Keratinocyte (primary cell): ENCODE measurements at regions not wholly inside any gene's neighbourhood (a gene's known extent, or its start where the extent isn't known, plus 50 kb on each side); places are given as distances from the start of the nearest gene placed in this dataset.
A peak's percentile ranks its signal among the peaks of the same experiment; 100 is the strongest.

Source experiments
- DNase-seq: peaks from one replicate; pipeline ENCODE4 v3.0.0-alpha.2; 2011; ENCODE audit warnings: low read depth, missing footprints, low spot score
- FAIRE-seq: peaks from 2 replicates; lab custom pipeline; 2011; peaks lifted over from hg19 to GRCh38; lab: Jason Lieb, UNC
- H2AFZ ChIP-seq: 2 replicates; pipeline ENCODE4 v1.6.0; 2012; ENCODE audit warnings: low read length, control low read depth, inconsistent platforms; ENCODE audit not compliant: control insufficient read depth
- H3K27ac ChIP-seq: 2 replicates; pipeline ENCODE4 v1.5.1; 2011; ENCODE audit warnings: low read length; ENCODE audit not compliant: control insufficient read depth, insufficient read depth
- H3K27me3 ChIP-seq: 3 replicates; pipeline ENCODE4 v1.6.0; 2011; ENCODE audit warnings: low read length; ENCODE audit not compliant: control insufficient read depth, insufficient read depth; ENCODE audit errors: extremely low read depth
- H3K36me3 ChIP-seq, 2 experiments: 2 replicates in 1 of 2; 3 replicates in 1 of 2; pipeline ENCODE4 v1.5.1; 2011; ENCODE audit warnings: low read length in 2 of 2, mild to moderate bottlenecking in 1 of 2; ENCODE audit not compliant: control insufficient read depth in 2 of 2, insufficient read depth in 2 of 2; ENCODE audit errors: extremely low read depth in 1 of 2
- H3K4me1 ChIP-seq: 3 replicates; pipeline ENCODE4 v1.5.1; 2011; ENCODE audit warnings: low read length; ENCODE audit not compliant: control insufficient read depth, insufficient read depth; ENCODE audit errors: extremely low read depth
- H3K4me2 ChIP-seq: 3 replicates; pipeline ENCODE4 v1.6.0; 2011; ENCODE audit warnings: low read depth, low read length; ENCODE audit not compliant: control insufficient read depth, insufficient read depth; ENCODE audit errors: extremely low read depth
- H3K4me3 ChIP-seq, 3 experiments: fragments of 200-600 bp in 1 of 3; sonication (generic) in 1 of 3; 2 replicates in 2 of 3; 3 replicates in 1 of 3; pipeline ENCODE4 v1.5.1; 2011 to 2016; ENCODE audit warnings: low read length in 3 of 3, mild to moderate bottlenecking in 3 of 3, control low read depth in 2 of 3, inconsistent platforms in 1 of 3, low read depth in 1 of 3, mixed read lengths in 1 of 3, mixed run types in 1 of 3, moderate library complexity in 1 of 3; ENCODE audit not compliant: control insufficient read depth in 2 of 3, insufficient read depth in 2 of 3; ENCODE audit errors: extremely low read depth in 1 of 3
- H3K79me2 ChIP-seq: 2 replicates; pipeline ENCODE4 v1.6.0; 2012; ENCODE audit warnings: low read length; ENCODE audit not compliant: control insufficient read depth, insufficient read depth
- H3K9ac ChIP-seq: 3 replicates; pipeline ENCODE4 v1.6.0; 2011; ENCODE audit warnings: low read length; ENCODE audit not compliant: control insufficient read depth, insufficient read depth; ENCODE audit errors: extremely low read depth
- H3K9me1 ChIP-seq: 3 replicates; pipeline ENCODE4 v1.6.0; 2011; ENCODE audit warnings: low read length; ENCODE audit not compliant: control insufficient read depth, insufficient read depth; ENCODE audit errors: extremely low read depth
- H3K9me3 ChIP-seq: 2 replicates; pipeline ENCODE4 v1.5.1; 2012; ENCODE audit warnings: low read depth, low read length; ENCODE audit not compliant: control insufficient read depth
- H4K20me1 ChIP-seq: 3 replicates; pipeline ENCODE4 v1.6.0; 2011; ENCODE audit warnings: low read length; ENCODE audit not compliant: control insufficient read depth, insufficient read depth; ENCODE audit errors: extremely low read depth
- EZH2 ChIP-seq: IDR thresholded peaks from one replicate; pipeline ENCODE4 v1.6.1; 2012; ENCODE audit warnings: inconsistent platforms, mild to moderate bottlenecking, low read length, moderate library complexity
- dilution Hi-C: fragments of 300-500 bp; cut with MboI; formaldehyde crosslinking; loops from one replicate; pipeline ENCODE4 v1.7.0; 2020; ENCODE audit warnings: low sequenced_read_pairs; ENCODE audit not compliant: extremely low pct_ligation_motif_present
- TF ChIP-seq, protein P1 (sequence below), 3 experiments: IDR thresholded peaks in 1 of 3; conservative IDR thresholded peaks in 1 of 3; optimal IDR thresholded peaks in 1 of 3; 2 replicates in 2 of 3; 3 replicates in 1 of 3; pipeline versions ENCODE3 to v1.5.1; 2011; ENCODE audit warnings: low read length in 3 of 3, mild to moderate bottlenecking in 3 of 3, moderate library complexity in 2 of 3, control low read depth in 1 of 3, inconsistent platforms in 1 of 3; ENCODE audit not compliant: insufficient read depth in 2 of 3; ENCODE audit errors: extremely low read depth in 1 of 3

DNA sequence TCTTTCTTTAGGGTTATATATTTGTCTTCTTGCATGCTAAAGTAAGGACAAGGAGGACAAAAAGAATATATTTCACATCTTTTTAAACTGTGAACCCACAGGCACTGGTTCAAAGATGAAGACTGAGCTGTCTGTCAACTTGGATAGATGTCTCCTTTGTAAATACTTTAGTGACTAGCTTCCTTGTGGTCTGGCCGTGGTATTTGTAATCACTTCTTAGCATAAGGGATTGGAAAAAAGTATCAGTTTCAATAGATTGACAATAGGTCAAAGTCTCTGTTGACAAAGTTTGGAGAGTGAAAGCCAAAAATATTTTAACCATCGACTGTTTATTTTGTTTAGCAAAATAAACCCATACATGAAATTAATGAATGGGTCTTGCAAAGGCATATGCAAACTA, 91.4 kb downstream of the TMEM167A start:
- DNase-seq, result no peak
- Histone ChIP-seq H3K9me3 (no peaks in the 10 kb centered on the region), H3K27me3 (no peaks in the 10 kb centered on the region), H3K27ac (no peak overlapping the region), H4K20me1 (no peaks in the 10 kb centered on the region), H3K79me2 (no peaks in the 10 kb centered on the region), H3K9ac (no peak overlapping the region), H3K9me1 (no peaks in the 10 kb centered on the region), H2AFZ (no peak overlapping the region), H3K4me1 (no peaks in the 10 kb centered on the region), H3K36me3 (no peaks in the 10 kb centered on the region), H3K4me2 (no peak overlapping the region), H3K4me3 (no peak overlapping the region)
- dilution Hi-C loops, result no loop called here
- no peak for FAIRE-seq
- TF ChIP-seq, protein P1, sequence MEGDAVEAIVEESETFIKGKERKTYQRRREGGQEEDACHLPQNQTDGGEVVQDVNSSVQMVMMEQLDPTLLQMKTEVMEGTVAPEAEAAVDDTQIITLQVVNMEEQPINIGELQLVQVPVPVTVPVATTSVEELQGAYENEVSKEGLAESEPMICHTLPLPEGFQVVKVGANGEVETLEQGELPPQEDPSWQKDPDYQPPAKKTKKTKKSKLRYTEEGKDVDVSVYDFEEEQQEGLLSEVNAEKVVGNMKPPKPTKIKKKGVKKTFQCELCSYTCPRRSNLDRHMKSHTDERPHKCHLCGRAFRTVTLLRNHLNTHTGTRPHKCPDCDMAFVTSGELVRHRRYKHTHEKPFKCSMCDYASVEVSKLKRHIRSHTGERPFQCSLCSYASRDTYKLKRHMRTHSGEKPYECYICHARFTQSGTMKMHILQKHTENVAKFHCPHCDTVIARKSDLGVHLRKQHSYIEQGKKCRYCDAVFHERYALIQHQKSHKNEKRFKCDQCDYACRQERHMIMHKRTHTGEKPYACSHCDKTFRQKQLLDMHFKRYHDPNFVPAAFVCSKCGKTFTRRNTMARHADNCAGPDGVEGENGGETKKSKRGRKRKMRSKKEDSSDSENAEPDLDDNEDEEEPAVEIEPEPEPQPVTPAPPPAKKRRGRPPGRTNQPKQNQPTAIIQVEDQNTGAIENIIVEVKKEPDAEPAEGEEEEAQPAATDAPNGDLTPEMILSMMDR (optimal IDR thresholded peaks at IDR 0.05 in 1 of 3, IDR thresholded peaks at IDR 0.05 in 1 of 3, conservative IDR thresholded peaks at IDR 0.05 in 1 of 3; ENCODE audit: extremely low read depth in 1 of 3, insufficient read depth in 2 of 3, low read length in 3 of 3), result no peak
- no peak for TF ChIP-seq EZH2

DNA sequence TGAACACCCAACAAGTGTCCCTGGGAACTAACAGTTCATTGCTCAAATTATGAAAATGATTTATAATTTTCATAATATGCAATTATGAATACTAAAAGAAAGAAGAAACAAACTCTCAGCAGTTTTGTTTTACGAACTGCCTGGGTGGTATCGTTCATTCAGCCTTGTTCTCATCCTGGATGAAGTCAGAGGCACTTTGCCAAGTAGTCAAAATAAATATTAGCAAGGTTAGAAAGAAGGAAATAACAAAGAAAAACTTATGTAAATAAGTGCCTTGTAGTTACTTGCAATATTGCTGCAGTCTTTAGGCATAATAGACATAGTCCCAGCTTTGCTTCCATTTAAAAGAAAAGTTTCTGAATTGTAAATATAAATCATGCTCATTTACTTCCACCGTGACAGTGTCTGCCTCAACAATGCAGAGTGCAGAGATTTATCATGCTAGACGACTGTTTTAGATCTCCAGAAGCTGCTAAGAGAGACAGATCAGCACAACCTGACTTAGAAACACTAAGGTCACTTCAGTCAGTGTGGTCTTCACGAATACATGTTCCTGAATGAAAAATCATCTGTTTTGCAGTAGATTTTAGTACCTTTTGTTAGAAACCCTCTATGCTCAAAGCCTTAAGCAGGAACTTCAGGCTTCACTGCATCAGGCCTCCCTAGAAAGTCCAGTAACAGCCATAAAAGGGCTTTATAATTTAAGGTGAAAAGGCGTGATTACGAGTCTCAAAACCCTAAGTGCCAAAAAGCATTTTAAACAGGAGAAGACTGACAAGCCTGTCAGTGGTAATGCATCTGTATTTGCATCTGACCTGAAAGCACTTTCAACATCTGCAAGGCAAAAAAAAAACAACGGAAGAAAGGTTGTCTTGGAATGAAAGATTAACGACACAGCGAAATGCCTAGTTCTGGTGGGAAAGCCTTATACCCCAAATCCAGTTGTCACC, 92.1 kb downstream of the TMEM167A start:
- dilution Hi-C loops, result no loop called here
- Histone ChIP-seq H2AFZ (peak overlapping the region; percentile 42), H3K9ac (no peak overlapping the region), H3K79me2 (no peaks in the 10 kb centered on the region), H3K9me3 (no peaks in the 10 kb centered on the region), H4K20me1 (no peaks in the 10 kb centered on the region), H3K4me1 (no peaks in the 10 kb centered on the region), H3K4me2 (no peak overlapping the region), H3K9me1 (no peaks in the 10 kb centered on the region), H3K36me3 (no peaks in the 10 kb centered on the region), H3K4me3 (no peak overlapping the region), H3K27me3 (no peaks in the 10 kb centered on the region), H3K27ac (no peak overlapping the region)
- FAIRE-seq (no peak), DNase-seq (no peak)
- TF ChIP-seq, protein P1 (optimal IDR thresholded peaks at IDR 0.05 in 1 of 3, IDR thresholded peaks at IDR 0.05 in 1 of 3, conservative IDR thresholded peaks at IDR 0.05 in 1 of 3; ENCODE audit: extremely low read depth in 1 of 3, insufficient read depth in 2 of 3, low read length in 3 of 3), result no peak
- TF ChIP-seq EZH2, result no peak
